CD4-positive, alpha-beta T cell treated with Interleukin-10 for 1 hour (primary cell): ENCODE measurements at regions not wholly inside any gene's neighbourhood (a gene's known extent, or its start where the extent isn't known, plus 50 kb on each side); places are given as distances from the start of the nearest gene placed in this dataset.

Experiments
- DNase-seq: peaks from one replicate; pipeline ENCODE4 v3.0.0-alpha.2; 2020

DNA sequence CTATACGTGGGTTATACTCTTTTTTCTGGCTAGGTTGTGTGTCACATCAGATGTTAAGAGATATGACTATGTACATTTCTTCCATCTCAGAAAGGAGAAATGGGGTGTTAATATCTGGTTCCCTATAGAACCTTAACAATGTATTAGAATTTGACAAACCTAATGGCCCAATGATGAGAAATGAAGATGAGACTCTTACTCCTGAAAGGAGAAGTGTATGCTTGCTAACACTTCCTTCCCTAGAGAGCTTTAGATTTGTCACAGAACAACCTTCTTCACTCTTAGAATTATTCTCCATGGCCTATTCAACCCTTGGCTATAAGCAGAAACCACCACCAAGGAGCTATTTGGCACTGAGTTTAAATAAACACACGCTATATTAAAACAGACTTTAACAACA, 839.6 kb downstream of the GALC start:
- DNase-seq = no peak

DNA sequence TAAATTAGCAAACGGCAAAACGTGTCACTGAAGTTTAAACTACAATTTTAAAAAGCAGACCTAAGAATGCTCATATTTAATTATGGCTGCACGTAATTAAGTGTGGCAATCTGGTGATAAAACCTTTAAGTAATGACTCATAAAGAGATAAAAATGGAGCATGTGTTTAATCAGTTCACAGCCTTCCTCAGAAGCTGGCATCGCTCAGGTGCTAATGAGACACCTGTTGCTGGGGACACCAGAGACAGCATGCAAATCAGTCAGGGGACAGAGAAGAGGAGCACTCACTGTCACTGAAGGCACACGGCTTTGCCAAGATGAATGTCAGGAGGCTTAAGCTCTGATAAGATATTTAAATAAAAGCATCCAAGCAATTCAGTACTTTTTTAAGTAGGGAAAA, 840.3 kb downstream of the GALC start:
- DNase-seq = no peak

DNA sequence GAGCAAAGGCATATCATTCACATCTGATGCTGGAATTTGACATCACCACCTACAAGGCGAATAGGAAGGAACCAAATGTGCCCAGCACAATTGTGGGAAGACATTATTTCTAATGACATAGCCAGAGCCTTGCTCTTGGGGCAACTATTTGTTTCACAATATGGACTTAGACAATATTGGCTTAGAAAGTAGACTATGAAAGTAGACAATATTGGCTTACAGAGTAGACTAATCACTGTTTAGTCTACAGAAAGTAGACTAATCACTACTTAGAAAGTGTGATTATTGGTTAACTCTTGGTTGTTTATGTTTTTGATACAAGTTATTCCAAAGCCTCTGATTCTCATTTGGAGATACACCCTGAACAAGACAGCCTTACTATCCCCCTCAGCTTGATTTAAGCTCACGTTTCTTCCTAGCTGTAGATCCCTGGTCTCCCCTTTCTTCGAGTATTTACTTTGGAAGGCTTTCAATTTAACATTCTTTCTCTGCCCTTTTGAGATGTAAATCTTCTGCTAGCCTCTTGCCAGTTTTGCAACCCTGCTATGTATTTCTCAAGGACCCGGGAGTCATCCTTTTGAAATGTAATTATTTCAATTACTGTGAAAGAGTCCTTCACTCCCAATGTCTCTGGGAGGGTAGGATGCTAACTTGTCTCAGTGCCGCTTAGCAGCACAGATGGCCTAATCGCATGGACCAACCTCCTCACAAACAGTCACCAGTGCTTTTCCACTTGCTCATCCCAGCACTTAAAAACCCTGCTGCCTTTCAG, 843.2 kb downstream of the GALC start:
- no peak for DNase-seq

DNA sequence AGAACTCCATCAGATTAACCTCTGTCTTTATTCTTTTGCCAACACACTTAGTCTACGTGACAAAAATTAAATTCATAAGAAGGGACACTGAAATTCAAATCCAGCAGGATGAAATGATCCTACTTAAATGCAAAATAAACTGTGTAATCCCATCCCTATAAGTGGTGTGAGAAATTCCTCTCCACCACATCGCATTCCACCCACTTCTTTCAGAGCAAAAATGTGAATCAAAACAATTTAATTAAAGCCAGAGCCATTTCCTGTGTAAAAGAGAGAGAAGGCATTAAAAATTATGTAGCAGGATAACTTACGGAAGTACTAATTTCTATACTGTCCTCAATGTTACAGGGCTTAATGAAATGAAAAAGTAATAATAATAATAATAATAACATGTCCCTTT, 844.3 kb downstream of the GALC start:
- no peak for DNase-seq

DNA sequence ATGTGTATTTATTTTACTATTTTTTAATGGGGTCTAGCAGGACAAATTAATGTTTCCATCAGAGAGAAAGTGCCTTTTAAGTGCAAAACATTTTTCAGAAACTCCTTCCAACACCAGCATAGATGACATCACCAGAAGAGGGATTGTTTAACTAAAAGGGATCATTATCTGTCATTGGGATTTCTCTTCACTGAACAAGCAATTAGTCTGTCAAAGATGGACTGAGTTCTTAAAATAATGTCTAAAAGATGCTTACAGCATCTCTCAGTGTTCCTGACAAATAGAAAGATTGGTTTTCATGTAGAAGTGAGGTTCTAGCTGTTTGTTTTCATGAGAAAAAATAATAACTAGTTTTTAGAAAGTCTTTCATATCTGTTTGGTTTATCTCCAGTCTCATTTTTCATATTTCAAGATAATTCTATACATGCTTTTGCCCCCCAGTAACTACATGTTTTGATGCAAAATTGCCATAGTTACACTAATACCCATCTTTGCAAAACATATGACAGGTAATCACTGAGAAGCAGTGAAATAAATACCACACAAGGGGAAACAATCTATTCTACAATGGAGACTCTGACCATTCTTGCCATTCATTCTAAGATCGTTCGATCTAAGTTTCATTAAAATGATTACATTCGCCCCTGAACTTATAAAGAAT, 850.3 kb downstream of the GALC start:
- no peak for DNase-seq

DNA sequence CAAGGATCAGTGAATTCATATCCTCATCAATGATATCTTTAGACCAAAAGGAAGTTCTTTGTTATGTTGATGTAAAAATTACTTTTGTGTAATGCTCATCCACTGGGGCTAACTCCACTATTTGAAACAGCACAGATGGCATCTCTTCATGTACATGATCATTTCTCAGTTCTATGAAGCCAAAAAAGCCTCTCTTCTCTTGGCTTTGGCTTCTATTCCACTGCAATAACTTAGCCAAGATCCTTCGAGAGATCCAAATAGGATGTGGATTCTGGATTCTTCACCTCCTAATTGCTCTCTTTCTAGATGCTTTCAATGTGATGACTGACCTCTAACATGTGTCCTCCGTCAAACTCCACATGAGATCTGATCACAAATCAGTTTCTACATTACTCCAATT, 851.2 kb downstream of the GALC start:
- no peak for DNase-seq

DNA sequence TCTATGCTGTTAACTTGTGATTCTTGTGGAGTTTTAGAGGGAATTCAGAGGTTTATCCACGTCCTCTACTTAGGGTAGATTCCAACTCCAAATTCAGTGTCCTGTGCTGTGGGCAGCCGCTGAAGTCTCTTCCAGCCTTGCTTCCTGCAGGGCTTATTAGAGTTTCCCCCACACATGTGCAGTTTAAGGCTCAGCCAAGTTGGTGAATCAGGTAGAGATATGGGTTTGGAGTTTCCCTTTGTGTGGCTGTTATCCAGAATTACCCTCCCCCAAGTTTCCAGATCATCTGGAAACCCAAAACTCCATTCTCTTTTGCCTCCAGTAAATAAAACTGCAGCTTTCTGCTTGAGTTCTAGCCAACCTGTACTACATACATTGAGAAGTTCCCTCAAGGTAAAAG, 853.7 kb downstream of the GALC start:
- no peak for DNase-seq

DNA sequence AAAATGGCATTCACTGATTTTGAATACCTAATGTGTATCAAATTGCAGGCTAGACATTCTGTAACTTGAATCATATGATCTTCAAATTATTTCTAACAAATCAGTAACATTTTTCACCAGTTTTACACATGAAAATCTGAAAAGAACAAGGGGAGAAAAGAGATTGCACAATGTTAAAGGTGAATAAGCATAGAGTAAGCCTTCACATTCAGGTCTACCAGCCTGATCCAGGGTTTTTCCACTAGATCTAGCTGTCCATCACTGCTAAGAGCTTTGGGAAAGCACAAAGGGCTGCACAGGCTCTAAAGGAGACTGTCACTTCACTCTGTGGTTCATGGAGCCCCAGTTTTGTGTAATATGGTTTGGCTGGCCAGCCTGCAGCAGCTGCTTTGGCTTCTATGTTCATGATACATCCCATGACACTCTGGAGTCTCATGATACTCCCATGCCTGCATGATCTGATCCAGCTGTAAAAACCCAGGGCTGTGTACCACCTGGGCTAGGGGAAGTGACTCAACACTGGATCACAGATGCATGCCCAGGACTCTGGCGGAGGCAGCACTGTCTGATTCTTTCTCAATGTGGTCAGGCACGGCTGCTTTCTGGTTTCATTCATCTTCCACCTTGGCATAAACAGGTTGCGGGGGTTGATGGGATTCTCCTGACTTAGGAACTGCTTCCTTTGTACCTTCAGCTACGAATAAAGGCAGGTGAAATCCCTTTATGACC, 859.7 kb downstream of the GALC start:
- DNase-seq = no peak

DNA sequence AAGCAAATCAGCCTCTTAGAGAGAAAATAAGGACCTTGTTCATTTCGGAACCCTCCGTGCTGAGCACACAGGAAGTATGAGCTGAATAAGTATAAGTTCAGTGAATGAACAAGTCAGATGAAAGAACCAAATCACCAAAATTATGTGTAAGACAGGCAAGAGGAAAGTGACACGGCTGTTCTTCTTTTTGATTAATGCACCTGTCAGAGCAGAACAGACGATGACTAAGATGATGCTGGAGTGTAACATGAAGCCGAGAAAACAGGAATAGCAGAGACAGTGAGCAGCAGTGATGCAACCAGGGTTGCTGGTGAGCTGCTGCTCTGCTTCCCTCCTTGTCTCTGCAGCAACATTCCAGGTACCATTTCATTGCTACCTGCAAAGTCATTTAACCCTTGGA, 861.1 kb downstream of the GALC start:
- no peak for DNase-seq

DNA sequence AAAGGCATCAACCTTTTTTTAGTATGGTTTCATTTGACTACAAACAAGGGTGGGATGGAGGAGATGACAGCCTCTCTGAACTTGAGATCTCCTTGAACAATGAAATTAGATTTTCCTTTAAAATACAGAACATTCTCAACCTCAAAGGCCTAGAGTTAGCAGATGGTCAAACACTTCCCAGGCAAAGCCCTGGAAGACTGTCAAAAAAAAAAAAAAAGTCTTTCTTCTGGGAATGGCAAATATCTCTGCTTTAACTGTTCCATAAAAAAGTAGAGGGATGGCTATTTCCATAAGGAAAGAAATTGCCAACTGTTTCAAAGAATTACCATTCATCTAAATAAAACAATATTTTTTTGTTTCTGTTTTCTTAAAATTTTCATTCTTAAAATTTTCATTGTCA, 870.8 kb downstream of the GALC start:
- DNase-seq = no peak

DNA sequence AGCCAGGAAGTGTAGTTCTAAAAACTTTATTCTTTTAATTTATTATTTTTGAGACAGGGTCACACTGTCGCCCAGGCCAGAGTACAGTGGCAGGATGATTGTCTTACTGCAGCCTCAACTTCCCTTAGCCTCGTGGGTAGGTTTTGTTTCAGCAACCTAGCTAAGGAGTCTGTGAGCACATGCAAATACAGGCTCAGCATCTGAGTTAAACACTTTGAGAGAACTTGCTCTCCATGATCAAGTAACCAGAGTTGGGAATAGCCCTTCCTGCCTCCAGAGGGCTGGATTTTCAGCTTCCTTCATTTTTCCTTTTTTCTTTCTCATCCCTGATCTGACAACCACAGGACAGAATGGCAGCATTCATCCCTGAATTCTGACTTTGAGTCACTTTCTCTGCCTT, 871.3 kb downstream of the GALC start:
- no peak for DNase-seq

DNA sequence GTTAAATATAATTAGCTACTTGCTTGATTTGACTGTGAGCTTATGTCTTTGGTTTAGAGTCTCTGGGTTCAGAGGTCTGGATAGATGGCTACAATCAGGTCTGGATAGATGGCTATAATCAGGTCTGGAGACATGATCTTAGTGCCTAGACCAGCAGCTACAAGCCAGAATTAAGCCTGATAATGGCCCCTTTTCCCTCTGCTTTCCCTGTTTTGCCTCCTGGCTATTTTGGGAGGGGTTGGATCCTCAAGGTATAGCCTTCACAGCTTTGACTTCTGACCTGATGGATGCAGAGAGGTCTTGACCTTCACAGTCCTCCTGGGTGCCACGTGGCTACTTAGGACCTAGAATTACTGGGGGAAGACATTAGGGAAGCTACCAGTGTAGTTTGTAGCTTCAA, 877.7 kb downstream of the GALC start:
- DNase-seq = no peak

DNA sequence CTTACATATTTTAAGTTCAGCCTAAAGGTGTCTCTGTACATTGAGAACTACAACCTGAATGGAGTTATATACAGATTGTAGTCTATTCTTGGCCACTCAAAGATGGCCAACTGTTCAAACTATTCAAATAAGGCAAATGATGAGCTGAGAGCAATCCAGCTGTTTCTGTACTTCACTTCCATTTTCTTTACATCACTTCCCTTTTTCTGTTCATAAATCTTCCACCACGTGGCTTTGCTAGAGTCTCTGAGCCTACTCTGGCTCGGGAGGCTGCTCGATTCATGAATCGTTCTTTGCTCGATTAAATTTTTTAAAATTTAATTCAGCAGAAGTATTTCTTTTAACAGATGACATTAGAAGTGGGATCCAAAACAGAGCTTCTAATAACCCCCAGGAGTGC, 879.7 kb downstream of the GALC start:
- DNase-seq = no peak

DNA sequence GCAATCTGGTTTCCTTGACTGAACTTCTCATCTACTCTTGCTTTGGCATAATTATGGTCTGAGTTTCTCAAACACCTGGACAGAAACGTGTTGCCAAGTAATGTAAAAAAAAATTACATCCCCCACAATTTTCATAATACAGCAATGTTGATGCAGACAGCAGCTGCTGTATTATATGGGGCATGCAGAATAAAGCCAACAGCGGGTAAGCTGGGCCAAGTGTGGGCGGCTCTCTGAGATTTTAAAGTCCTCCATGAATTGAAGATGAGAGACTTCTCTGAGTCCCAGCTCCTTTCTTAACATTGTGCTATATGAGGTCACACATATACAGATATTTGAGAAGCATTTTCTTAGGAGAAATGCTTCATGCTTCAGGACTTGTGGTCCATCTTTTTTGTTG, 881.2 kb downstream of the GALC start:
- no peak for DNase-seq

DNA sequence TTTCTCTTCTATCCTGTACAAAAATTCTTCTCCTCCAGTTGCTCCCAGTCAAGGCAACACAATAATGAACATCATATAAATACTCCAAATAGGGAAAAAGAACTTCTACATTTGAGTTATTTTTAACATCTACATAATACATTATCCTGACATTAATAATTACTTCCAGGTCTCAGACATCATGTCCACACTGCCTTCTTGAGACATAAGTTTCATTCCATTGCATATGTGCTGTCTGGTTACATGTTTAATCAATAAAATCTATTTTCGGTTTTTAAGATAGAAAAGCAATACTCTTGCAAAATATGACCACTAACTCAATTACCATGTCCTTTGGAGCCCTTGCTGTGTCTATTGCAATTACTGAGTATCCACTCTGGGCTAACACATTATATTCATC, 881.9 kb downstream of the GALC start:
- no peak for DNase-seq

DNA sequence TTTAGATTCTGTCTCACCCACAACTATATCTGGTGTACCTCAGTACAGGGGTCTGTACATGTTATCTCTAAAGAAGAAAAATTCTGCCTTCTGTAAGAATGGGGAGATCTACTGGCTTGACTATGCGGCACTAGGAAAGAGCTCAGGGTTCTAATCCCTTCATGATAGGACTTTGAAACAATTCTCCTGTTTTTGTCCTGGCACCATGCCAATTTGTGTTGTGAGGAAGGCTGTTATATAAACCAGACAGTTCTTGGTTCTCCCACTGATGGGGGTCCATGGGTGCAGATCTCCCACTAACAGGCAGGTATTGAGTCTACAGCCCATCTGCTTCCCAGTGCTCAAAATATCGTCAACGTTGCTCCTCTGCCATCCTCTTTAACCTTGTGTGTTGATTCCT, 883.7 kb downstream of the GALC start:
- no peak for DNase-seq

DNA sequence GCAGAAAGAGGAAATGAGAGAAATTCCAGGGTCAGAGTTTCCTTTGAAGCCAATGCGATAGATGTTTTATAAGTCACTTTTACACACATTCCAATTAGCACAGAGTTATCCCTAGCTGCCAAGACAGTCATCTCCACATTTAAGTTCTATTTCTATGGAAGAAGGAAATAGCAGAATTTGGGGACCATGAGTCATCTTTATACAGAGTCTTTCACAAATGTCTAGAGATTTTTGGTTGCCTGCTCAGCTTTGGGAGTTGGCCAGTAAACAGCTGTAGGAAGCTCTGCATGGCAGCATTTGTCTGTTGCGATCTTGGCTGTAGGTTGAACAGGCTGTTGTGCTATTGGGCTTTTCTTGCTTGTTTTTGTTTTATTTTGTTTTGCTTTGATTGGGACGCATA, 884.3 kb downstream of the GALC start:
- DNase-seq = no peak

DNA sequence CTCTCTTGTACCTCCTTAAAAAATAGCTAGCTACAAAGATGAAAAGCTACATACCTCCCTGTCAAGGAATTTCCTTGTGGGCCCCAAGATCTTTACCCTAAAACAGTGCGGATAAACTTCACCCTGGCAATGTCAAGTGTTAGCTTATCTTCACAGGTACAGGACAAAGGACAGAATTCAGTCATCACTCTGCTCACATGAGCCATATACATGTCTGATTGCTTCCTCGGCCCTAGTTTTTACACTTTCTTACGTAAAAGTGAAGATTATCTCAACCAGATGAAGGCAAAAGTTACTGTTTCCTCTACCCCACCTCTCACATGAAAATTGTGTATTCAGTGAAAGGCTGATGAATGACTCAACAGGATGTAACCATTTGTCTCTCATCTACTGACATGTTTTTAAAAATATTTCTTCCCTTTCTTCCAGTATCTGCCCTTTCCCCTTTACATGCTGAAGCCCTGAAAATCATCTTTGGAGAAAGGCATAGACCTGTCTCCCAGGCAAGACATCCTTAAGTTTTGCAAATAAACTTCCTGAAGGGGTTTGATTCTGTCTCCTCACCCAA, 890.1 kb downstream of the GALC start:
- no peak for DNase-seq

DNA sequence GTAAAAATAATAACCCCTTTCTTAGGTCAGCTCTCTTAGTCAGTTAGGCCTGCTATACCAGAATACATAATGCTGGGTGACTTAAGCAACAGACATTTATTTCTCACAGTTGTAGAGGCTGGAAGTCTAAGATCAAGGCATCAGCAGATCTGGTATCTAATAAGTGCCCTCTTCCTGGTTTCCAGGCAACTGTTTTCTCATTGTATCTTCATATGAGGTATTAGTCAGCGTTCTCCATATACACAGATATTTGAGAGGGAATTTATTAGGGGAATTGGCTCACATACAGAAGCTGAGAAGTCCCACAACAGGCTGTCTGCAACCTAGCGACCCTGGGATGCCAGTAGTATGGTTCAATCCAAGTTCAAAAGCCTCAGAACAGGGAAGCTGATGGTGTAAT, 896.0 kb downstream of the GALC start:
- DNase-seq = no peak

DNA sequence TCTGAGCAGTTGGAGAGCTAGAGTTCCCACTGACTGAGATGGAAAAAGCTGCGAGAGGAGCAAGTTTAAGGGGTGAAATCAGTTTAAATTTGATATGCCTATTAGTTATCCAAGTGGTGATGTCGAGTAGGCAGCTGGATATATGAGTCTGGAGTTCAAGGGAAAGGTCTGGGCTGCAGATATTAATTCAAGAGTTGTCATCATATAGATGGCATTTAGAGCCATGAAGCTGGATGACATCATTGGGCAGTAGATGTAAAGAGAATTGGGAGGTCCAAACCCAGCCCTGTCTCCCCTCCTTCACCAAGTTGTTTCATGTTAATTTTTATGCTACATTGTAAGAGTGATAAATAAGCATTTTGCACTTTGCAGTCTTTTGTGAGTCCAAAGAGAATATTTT, 898.1 kb downstream of the GALC start:
- DNase-seq = no peak

DNA sequence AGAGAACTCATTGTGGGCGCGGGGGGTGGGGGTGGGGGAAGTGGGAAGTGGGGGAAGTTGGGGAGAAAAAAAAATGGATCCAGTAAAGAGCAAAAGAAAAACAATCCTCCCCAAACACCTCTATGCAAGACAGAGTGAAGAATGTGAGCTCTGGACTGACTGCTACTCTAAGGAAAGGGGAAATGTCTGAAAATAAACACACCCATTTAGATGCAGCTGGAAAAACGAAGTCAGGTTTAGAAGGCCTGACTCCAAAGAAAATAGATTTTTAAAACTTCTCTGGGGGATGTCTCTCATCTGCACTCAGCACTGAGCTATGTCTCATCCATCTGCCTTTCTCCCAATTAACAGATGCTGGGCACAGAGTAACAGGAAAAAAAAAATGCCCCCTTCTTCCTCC, 904.4 kb downstream of the GALC start:
- DNase-seq = no peak

DNA sequence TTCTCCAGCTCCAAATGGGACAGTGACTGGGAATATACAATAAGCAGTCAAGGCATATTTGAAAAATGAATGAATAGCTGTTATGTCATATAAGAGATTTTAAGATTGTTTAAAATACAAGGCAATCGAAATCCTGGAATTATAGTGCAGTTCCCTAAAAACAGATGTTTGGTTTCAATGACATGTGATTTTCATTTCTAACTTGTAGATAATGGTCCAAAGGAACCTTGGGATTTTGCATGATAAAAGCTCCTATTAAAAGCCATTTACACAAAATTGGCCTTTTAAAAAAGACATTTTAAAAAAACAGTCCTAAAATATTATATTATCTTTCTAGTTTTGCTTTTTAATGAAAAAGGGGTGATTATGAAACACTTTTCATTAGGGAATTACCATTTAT, 905.1 kb downstream of the GALC start:
- DNase-seq = no peak

DNA sequence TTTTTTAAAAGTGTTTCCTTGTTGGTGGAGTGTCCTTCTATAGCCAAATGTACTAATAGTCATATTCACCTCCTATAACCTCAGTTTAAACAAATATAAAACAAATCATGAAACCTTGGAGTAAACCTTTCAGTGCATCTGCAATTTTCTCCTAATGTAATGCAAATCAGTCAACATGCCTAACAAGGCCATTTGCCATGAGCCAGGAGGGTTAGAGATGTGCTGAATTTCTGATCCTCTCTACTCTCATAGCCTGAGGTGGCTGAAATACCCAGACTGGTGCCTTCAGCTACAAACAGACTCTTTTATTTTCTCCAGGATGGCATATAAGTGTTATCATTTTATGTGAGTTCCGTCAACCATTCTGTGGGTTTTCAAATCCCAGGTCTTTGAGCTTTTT, 908.1 kb downstream of the GALC start:
- no peak for DNase-seq

DNA sequence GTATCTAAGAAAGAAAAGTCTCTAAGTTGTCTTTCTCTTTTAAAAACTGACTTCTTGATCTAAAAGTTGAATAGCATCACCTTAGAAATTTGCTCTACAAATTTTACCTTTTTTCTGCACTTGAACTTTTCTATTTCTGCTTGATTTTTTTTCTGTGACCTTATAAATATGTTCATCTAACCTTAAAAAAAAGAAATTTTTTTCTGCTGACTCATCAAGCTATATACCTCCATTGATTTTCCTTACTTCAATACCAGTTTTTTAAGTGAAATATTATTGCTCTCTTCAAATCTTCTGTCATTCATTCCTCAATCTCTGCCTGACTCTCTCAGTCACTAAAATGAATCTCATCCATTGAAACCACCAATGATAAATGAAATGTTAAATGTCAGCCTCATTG, 910.1 kb downstream of the GALC start:
- DNase-seq = no peak
